ENCODE measurements at regions not wholly inside any gene's neighbourhood (a gene's known extent, or its start where the extent isn't known, plus 50 kb on each side); places are given as distances from the start of the nearest gene placed in this dataset.
"Not testable (repeated sequence)": the region's sequence is repeated elsewhere in the genome, so short reads cannot be mapped to it uniquely, and the experiment has no call there.

DNA sequence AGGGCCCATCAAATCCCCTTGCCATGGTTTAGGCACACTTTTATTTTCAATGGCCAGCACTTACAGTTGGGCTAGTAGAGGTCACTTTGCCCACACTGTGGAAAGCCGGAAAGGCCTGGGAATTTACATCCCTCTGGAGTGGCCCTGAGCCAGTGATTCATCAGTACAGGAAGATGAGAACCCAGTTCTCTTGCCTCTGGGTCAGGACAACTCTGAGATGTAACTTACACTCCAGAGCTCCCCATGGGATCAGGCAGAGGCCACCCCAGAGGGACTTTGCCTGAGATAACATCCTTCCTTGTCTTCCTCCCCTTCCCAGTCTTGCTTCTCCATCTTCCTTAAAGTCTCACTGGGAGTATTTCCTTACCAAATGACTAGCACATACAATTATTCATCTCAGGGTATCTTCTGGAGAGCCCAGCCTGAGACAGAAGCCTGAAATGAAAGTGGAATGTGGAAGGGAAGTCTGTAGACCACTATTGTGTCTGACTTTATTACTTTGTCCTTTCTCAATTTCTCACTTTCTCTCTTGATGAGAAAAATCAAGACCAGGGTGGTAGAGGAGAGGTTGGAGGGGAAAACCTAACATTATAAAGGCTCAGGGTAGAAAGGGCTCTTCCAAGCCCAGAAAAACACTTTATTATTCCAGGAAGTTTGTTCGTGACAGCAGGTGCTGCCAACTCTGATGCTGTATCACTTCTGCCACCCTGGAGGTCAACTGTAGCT lies 220.8 kb downstream of the ZNF621 start:
- no peak for DNase-seq (ENCODE audit: low read depth in 3 of 3, low spot score in 2 of 3)

DNA sequence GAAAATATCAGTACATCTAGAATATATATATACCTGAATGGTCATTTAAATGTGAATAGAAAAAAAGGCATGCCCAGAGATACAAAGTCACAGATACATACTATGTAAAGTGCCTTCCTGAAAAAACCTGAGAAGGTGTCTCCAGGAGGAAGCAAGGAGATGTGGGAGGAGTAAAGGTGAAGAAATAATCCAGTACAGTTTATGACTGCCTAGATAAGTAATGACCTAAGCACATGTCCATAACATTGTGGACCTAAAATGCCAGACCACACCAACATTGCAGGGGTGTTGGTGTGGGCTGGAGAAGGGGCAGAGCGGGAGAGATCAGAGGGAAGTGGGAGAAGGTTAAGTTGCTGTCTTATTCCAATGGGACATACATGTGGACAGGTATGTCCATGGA lies 226.9 kb downstream of the ZNF621 start:
- no peak for DNase-seq (ENCODE audit: low read depth in 3 of 3, low spot score in 2 of 3)

DNA sequence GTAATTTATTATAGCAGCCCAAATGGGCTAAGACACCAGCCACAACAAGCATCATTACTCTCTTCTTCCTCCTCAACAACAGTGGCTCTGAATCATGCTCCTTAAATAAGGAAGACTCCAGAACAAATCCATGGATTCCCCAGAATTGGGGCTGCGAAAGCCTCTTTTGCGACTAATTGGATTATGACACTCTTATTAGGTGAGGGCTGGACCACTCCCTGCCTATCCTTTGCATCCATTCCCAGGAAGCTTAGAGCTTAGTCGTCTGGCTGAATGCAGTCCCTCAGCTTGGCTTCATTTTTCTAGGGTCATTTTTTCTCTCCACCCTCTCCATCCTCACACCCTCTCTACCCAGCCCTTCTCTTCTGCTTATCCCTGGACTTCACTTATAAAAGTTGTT lies 227.7 kb downstream of the ZNF621 start:
- DNase-seq (ENCODE audit: low read depth in 3 of 3, low spot score in 2 of 3) = no peak

DNA sequence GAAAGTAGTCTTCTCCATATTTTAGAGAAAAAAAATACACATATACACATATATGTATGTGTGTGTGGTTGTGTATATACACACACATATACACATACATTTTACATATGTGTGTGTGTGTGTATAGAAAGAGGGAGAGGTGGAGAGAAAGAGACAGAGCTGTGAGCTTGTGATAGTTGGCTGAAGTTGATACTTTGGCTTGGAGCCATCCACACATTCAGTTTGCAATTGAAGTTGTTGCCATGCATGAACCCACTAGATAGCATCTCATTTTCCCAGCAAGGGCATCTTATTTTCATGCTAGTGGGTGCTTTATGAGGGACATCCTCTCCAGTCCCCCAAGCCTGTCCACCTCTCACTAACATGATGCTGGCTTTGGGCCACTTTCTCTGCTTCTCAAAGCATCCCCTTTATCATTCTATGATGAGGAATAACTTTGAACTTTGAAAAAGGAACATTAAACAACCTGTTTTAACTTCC lies 228.6 kb downstream of the ZNF621 start:
- DNase-seq (ENCODE audit: low read depth in 3 of 3, low spot score in 2 of 3) = no peak

DNA sequence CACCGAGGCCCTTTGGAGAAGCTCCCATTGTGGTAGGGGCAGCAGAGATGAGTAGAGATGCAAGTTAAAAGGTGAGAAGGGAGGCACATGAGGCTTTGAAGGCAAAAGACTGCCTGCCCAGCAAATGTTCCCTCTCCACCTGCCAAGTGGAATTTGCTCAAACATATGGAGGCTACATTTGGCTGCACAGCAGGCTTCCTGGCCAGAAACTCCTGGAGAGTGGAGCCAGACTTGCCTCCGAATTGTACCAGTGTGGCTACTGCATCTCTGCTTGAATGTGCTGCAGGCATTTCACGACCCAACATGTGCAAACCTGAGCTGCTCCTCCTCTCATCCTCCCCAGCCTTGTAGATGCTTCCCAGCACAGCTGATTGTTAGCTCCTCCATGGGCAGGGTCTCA lies 229.2 kb downstream of the ZNF621 start:
- DNase-seq (ENCODE audit: low read depth in 3 of 3, low spot score in 2 of 3) = no peak

DNA sequence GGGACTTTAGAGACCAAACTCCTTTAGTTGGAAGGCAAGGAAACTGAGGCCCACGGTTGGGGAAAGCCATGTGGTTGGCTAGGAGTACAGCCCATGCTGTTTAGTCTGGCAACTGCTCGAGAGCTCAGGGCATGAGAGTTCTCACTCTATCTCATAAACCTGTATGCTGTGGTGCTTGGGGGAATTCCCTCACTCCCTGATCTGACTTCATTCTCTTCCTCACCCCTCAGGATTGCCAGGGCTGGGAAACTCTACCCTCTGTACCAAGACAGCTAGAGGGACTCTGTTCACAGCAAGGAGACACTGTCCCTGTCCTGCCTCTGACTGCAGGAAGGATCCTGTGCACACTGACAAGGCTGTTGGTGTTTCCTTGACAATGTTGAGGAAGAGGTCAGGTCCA lies 230.2 kb downstream of the ZNF621 start:
- no peak for DNase-seq (ENCODE audit: low read depth in 3 of 3, low spot score in 2 of 3)

DNA sequence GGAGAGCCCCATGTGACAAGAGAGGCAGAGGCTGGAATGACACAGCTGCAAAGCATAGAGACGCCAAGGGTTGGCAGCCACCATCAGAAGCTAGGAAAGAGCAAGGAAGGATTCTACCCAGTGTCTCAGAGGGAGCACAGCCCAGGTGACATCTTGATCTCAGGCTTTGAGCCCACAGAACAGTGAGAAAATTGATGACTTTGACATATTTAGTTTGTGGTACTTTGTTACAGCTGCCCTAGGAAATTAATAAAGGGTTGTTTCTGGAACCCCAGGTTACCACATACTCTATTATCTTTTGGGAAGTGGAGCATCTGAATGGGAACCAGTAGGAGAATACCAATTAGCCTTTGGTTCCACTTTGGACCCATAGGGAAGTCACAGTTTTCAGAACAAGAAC lies 231.7 kb downstream of the ZNF621 start:
- DNase-seq (ENCODE audit: low read depth in 3 of 3, low spot score in 2 of 3) = no peak

DNA sequence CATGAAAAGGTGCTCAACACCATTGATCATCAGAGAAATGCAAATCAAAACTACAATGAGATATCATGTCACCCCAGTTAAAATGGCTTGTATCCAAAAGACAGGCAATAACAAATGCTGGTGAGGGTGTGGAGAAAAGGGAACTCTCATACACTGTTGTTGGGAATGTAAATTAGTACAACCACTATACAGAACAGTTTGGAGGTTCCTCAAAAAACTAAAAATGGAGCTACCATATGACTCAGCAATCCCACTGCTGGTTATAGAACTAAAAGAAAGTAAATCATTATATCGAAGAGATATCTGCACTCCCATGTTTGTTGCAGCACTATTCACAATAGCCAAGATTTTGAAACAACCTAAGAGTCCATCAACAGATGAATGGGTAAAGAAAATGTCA lies 238.0 kb downstream of the ZNF621 start:
- DNase-seq (ENCODE audit: low read depth in 3 of 3, low spot score in 2 of 3) = not testable (repeated sequence)

DNA sequence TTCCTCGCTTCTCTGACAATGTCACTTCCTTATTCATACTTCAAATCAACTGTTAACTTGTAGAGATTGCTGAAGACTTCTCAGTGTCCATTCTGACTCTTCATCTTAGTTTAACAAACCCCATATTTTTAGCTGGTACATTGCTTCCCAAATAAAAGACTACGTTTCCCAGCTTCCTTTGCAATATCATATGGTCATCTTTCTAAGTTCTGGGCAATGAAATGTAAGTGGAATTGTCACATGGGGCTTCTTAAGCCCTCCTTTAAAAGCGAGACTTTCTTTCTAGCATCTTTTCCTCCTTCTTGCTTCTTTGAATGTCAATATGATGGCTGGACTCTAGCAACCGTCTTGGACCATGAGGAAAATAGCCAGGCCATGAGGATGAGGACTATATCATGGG lies 239.0 kb downstream of the ZNF621 start:
- DNase-seq (ENCODE audit: low read depth in 3 of 3, low spot score in 2 of 3) = no peak

DNA sequence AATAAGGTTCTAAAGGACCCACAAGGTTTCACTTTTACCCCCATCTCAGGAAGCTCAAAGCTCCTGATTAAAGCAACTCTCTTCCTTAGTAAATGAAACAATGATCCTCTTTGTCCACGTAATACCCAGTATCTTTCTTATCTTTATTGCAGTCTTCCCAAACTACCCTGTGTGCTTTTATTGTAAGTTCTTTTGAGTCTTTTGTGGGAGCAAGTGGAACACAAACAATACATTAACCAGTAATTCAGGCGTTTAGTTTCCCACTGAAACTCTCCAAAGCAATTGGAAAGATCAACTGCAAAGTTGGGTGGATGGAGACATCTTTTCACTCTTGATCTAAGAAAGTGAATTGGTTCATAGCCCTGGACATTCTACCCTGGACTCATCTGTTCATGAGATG lies 240.0 kb downstream of the ZNF621 start:
- no peak for DNase-seq (ENCODE audit: low read depth in 3 of 3, low spot score in 2 of 3)

DNA sequence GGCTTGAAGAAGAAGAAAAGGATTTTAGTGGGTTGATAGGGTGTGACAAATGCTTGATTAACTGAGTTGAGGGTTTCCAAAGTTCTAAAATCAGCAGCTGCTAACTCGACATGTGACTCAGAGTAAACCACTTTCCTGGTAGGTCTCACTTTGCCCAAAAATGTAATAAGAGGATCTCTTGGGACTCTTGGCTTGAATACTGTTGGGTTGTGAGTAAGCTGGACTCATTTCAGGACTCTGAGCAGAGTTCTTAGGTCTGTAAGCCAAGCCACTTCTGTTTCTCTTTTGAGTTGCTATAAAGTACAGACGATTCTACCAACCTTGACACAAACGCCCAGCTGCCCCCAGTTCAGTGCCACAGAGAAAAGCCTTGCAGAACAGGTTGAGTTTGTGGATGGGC lies 241.1 kb downstream of the ZNF621 start:
- no peak for DNase-seq (ENCODE audit: low read depth in 3 of 3, low spot score in 2 of 3)

DNA sequence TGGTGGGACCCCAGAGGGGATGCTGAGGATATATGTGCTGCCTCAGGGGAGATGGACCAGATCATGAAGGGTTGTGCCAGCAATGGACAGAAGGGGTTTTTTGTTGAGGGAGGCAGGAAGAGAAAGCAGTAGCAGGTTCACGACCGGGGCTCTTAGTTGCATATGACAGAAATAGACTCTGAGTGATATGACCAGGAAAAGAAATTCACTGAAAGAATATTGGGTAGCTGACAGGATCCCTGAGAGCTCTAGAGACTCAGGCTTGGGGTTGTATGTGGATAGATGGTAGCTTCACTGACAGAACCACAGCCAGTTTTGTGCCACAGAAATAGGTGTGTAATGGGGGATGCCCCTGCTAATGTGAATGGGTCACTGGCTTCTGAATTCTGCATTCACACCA lies 241.6 kb downstream of the ZNF621 start:
- DNase-seq (ENCODE audit: low read depth in 3 of 3, low spot score in 2 of 3) = no peak

DNA sequence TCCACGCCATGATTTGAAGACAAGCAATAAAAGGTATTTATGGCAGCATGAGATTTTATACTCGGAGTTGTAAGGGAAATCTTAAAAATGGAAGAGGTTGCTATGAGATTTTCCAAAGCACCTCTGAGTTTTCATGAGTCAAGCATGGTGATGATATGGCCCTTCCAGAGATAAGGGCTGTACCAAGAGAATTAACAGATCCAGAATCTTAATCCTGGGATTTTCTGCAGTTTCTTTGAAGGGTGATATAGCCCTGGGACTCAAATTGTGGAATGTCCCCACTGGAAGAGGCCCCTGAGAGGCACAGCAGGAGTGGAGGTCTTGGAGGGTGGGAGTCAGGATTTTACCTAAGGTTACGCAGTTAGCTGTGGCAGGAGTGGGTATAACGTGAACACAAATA lies 243.3 kb downstream of the ZNF621 start:
- DNase-seq (ENCODE audit: low read depth in 3 of 3, low spot score in 2 of 3) = no peak

DNA sequence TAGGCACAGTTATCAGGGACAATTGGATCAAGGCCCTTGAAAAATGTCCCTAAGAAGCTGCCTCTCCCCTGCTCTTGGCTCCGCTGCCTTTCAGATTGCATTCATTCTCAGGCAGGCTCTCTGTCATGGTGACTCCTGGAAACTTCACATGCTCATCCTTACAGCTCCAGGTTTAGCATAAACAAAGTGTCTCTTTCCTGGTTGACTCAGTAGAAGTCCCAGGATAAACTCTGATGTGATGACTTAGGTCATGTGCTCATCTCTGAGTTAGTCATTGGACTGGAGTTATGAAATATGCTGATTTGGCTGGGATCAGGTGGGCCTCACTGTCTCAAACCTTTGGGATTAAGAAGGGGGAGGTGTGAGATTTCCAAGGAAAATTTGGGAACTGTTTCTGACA lies 243.8 kb downstream of the ZNF621 start:
- no peak for DNase-seq (ENCODE audit: low read depth in 3 of 3, low spot score in 2 of 3)

DNA sequence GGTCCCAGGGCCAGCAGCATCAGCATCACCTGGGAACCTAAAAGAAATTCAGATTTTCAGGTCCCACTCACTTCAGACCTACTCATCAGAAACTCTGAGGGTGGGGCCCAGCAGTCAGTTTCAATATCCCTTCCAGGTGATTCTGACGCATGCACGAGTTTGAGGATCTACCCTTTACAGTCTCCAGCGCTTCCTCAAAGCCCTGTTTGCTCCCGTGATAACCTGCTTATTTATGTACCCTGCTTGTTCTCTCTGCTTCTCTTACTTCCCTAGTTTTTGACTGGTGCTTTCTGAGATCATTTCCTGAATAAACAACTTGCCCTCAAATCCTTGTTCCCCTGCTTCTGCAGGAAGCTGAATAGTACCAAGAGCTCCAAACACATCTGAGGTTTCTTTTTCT lies 245.3 kb downstream of the ZNF621 start:
- DNase-seq (ENCODE audit: low read depth in 3 of 3, low spot score in 2 of 3) = no peak

DNA sequence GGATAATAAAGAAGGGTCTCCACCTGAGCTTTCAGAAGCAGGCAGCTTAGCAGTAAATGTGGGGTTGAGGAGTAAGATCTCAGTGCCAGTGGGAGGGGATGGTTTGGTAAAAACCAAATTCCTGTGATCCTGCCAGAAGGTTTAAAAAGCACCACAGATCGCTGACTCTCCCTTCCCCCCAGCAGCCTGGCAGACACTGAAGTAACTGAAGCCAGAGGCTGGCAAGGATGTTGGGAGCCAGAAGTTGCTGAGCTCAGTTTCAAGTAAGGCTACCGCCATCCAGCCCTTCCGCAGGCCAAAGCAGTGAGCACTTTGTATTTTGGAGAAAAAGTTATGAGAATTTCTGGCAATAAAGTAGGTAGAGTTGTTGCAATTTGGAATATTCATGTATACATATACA lies 246.4 kb downstream of the ZNF621 start:
- DNase-seq (ENCODE audit: low read depth in 3 of 3, low spot score in 2 of 3) = no peak

DNA sequence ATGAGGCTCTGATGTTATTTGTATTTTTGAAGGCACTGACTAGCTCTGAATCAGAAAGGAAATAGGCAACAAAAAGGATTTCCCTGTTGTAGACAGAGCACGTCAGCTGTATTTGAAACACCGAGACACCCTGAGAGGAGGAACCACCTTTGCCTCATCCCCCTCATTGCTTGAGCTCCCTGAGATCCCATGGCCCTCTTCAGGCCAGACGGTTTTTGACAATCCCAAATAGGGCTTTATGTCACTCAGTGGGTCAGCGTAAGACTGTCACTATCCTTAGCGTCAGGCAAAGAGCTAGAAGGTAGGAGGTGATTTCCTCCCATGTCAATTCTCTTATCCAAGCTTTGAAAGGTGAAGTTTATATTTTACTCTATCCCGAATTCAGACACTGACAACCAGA lies 254.3 kb downstream of the ZNF621 start:
- DNase-seq (ENCODE audit: low read depth in 3 of 3, low spot score in 2 of 3) = no peak

DNA sequence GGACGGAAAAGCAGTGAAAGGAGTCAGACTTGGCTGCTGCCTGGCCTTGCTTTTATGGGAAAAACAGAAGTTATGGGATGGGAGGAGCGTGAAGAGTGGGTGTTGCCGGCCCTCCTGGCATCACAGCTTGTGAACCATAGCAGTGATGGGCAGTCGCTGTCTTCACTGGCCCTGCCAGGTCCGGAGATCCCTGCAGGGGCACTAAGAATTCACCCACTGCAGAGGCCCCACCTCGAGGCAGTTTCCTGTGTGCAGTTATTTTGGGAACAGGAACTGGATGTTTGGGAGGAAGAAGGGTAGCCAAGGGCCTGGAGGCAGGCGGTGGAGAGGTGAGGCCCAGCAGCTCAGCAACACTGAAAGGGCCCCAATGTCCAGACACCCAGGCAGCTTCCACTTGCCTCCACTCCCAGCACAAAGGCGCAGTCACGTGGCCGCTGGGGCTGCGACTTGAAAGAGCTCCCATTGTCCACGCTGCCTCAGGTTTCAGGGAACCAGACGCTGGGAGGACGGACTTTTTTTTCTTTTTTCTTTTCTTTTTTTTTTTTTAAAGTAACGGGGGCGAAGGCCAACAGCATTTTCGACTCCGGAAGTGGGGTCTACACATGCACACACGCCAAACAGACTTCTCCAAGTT lies 255.6 kb downstream of the ZNF621 start:
- peak; percentile 8 to 59 (median 56) for DNase-seq (ENCODE audit: low read depth in 3 of 3, low spot score in 2 of 3)

DNA sequence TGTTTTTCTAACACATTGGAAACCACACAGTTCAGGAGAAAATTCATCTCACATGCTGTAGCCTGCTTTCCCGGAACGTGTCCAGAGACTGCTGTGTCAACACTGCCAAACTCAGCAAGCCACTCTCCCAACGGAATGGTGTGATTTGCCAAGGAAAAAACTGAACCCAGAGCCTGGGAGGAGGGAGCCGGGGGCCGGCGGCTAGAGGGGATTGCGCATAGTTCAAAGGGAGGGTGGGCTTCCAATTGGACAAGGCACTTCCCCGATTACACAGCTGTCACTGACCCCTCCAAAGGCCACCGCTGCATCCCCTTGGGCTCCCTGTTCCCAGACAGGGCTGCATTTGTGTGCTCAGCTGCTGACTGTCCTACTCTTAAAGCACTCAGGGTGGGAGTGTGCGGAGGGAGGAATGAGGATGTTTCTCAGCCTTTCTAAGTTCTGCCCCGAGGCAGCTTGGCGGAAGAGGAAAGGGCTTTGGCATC lies 256.2 kb downstream of the ZNF621 start:
- DNase-seq (ENCODE audit: low read depth in 3 of 3, low spot score in 2 of 3) = peak; percentile 10 to 42 (median 31)

DNA sequence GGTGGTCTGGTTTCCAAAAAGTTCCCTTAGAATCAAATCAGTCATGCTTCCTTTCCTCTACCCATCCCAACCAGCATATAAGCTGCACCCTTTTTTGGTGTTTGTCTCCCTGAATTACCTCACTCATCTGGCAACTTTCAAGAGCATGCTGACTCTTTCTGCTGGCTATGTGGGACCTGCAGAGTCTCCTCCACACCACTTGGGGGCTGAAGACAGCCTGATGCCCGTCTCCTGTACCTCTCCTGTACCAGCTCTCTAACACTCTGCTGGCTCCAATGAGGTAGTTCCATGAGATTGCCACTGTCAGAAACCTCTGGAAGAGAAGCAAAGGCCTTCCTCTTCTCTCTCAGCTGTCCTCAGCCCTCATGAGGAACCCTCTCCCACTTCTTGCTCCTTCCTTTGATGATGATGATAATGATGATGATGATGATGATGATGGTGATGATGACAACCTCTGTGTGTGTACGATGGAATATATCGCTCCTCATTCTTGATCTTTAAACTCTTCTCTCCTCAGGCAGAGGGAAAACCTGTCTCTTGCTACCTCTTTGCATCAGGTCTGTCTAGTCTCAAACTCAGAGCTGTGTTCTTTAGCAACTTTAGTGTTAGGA lies 257.5 kb downstream of the ZNF621 start:
- no peak for DNase-seq (ENCODE audit: low read depth in 3 of 3, low spot score in 2 of 3)

DNA sequence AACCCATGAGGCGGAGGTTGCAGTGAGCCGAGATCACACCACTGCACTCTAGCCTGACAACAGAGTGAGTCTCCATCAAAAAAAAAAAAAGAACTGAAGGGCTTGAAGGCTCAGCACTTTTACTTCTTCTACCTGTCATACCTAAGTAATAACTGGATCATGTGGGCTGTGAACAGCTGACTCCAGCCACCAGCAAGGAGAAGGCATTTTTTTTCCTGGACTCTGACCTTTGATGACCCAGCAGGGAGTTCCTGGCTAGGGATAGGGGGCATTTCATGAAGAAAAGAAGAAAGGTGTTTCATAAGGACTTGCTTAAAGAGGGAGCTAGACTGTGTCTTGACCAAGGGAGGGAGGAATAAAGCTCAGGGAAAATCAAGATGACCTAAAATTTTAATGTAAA lies 266.0 kb downstream of the ZNF621 start:
- no peak for DNase-seq (ENCODE audit: low read depth in 3 of 3, low spot score in 2 of 3)

DNA sequence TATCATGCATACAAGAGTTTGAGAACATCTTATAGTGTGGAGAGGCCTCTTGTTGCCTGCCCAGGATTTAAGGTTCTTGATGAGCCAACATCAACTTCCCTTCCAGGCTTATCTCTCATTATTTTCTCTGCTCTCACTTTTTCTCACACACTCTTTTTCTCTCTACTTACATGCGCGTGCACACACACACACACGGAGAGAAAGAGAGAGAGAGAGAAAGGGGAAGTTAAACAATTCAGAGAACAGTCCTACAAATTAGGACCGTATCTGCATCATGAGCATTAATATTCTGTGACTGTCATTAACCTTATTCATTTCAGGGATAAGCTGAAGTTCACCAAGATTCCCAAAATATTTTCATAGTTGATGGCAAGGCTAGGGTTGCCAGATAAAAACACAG lies 269.0 kb downstream of the ZNF621 start:
- no peak for DNase-seq (ENCODE audit: low read depth in 3 of 3, low spot score in 2 of 3)

Measured in right renal cortex interstitium (tissue), 3 donors.